ENCODE measurements at regions not wholly inside any gene's neighbourhood (a gene's known extent, or its start where the extent isn't known, plus 50 kb on each side); places are given as distances from the start of the nearest gene placed in this dataset.

DNA sequence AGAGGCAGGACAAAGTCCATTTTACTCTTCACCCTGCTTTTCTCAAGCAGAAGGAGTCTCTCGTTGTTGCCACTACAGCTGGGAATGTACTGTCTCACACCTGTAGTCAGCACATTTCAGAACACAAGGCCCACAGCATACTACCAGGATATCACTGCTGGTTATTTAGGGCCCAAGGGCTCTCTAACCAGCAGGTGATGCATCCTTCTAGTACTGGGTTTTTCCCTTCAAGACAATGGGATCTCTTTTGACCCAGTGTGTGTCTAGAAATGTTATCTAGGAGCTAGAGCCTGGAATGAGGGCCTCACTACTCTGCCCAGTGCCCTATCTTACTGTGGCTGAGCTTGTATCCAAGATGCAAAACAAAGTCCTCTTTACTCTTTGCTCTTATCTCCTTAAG is 235.1 kb upstream of the PRR16 start:
- no peaks in the 10 kb centered on the region for H3K79me2 ChIP-seq (ENCODE audit: insufficient read depth, low read length)
- no peak overlapping the region for H3K27ac ChIP-seq (ENCODE audit: low read depth, low read length)
- DNase-seq (ENCODE audit: insufficient read length, low spot score, missing footprints): no peak
- H4K20me1 ChIP-seq (ENCODE audit: insufficient read depth, low read length): no peaks in the 10 kb centered on the region
- no peak overlapping the region for H3K4me2 ChIP-seq (ENCODE audit: insufficient read depth, low read length)
- TF ChIP-seq CTCF (IDR thresholded peaks at IDR 0.05; ENCODE audit: extremely low read depth, low read depth, low read length): no peak
- no peaks in the 10 kb centered on the region for H3K4me1 ChIP-seq (ENCODE audit: insufficient read depth, low read length)
- no peaks in the 10 kb centered on the region for H3K9me3 ChIP-seq (ENCODE audit: low read depth, low read length)
- H3K4me3 ChIP-seq (ENCODE audit: insufficient read depth, low read length): no peak overlapping the region
- no peaks in the 10 kb centered on the region for H3K27me3 ChIP-seq (ENCODE audit: insufficient read depth, low read length)
- no peak overlapping the region for H2AFZ ChIP-seq (ENCODE audit: low read length)
- H3K36me3 ChIP-seq (ENCODE audit: insufficient read depth, low read length): no peaks in the 10 kb centered on the region

GRCh38 chr5:120231563-120231962 is 232.5 kb upstream of the PRR16 start:
- Histone ChIP-seq H3K9me3 (ENCODE audit: low read depth, low read length) (no peaks in the 10 kb centered on the region), H3K36me3 (ENCODE audit: insufficient read depth, low read length) (no peaks in the 10 kb centered on the region), H3K27ac (ENCODE audit: low read depth, low read length) (no peak overlapping the region), H4K20me1 (ENCODE audit: insufficient read depth, low read length) (no peaks in the 10 kb centered on the region), H2AFZ (ENCODE audit: low read length) (no peak overlapping the region), H3K4me1 (ENCODE audit: insufficient read depth, low read length) (no peaks in the 10 kb centered on the region), H3K27me3 (ENCODE audit: insufficient read depth, low read length) (no peaks in the 10 kb centered on the region), H3K4me2 (ENCODE audit: insufficient read depth, low read length) (no peak overlapping the region), H3K4me3 (ENCODE audit: insufficient read depth, low read length) (no peak overlapping the region), H3K79me2 (ENCODE audit: insufficient read depth, low read length) (no peaks in the 10 kb centered on the region)
- TF ChIP-seq CTCF (IDR thresholded peaks at IDR 0.05; ENCODE audit: extremely low read depth, low read depth, low read length): no peak
- DNase-seq (ENCODE audit: insufficient read length, low spot score, missing footprints): no peak

- no peaks in the 10 kb centered on the region for H3K9me3 ChIP-seq (ENCODE audit: low read depth, low read length)
- peaks cover 6% of the 10 kb centered on the region for H3K4me1 ChIP-seq (ENCODE audit: insufficient read depth, low read length)
These were observed 227.7 kb upstream of the PRR16 start for GRCh38 chr5:120236360-120236759.

GRCh38 chr5:120239086-120239485 is 225.0 kb upstream of the PRR16 start:
- no peak for TF ChIP-seq CTCF (IDR thresholded peaks at IDR 0.05; ENCODE audit: extremely low read depth, low read depth, low read length)
- Histone ChIP-seq H3K27me3 (ENCODE audit: insufficient read depth, low read length) (no peaks in the 10 kb centered on the region), H3K79me2 (ENCODE audit: insufficient read depth, low read length) (no peaks in the 10 kb centered on the region), H3K4me3 (ENCODE audit: insufficient read depth, low read length) (no peak overlapping the region), H3K4me1 (ENCODE audit: insufficient read depth, low read length) (peaks cover 6% of the 10 kb centered on the region), H3K27ac (ENCODE audit: low read depth, low read length) (no peak overlapping the region), H4K20me1 (ENCODE audit: insufficient read depth, low read length) (no peaks in the 10 kb centered on the region), H3K9me3 (ENCODE audit: low read depth, low read length) (no peaks in the 10 kb centered on the region), H3K4me2 (ENCODE audit: insufficient read depth, low read length) (no peak overlapping the region), H2AFZ (ENCODE audit: low read length) (no peak overlapping the region), H3K36me3 (ENCODE audit: insufficient read depth, low read length) (no peaks in the 10 kb centered on the region)
- no peak for DNase-seq (ENCODE audit: insufficient read length, low spot score, missing footprints)

More at GRCh38 chr5:120236360-120236759, 227.7 kb upstream of the PRR16 start:
- Histone ChIP-seq H4K20me1 (ENCODE audit: insufficient read depth, low read length) (no peaks in the 10 kb centered on the region), H3K27me3 (ENCODE audit: insufficient read depth, low read length) (no peaks in the 10 kb centered on the region), H3K79me2 (ENCODE audit: insufficient read depth, low read length) (no peaks in the 10 kb centered on the region), H3K4me3 (ENCODE audit: insufficient read depth, low read length) (no peak overlapping the region), H3K27ac (ENCODE audit: low read depth, low read length) (no peak overlapping the region), H3K4me2 (ENCODE audit: insufficient read depth, low read length) (no peak overlapping the region), H2AFZ (ENCODE audit: low read length) (no peak overlapping the region), H3K36me3 (ENCODE audit: insufficient read depth, low read length) (no peaks in the 10 kb centered on the region)
- DNase-seq (ENCODE audit: insufficient read length, low spot score, missing footprints): no peak
- TF ChIP-seq CTCF (IDR thresholded peaks at IDR 0.05; ENCODE audit: extremely low read depth, low read depth, low read length): no peak
